GM12878 (cell line): ENCODE measurements at regions not wholly inside any gene's neighbourhood (a gene's known extent, or its start where the extent isn't known, plus 50 kb on each side); places are given as distances from the start of the nearest gene placed in this dataset.

Experiments
- CTCF ChIP-seq, 3 experiments: IDR thresholded peaks in 2 of 3; conservative IDR thresholded peaks in 1 of 3; 2 replicates each; pipeline ENCODE4 v1.5.1; 2011; ENCODE audit warnings: low read depth in 3 of 3, low read length in 3 of 3, mild to moderate bottlenecking in 3 of 3, control low read depth in 2 of 3, moderate library complexity in 2 of 3, inconsistent platforms in 1 of 3, mixed read lengths in 1 of 3; ENCODE audit not compliant: control insufficient read depth in 2 of 3, insufficient read depth in 1 of 3; ENCODE audit errors: extremely low read depth in 1 of 3
- USF2 ChIP-seq: IDR thresholded peaks from 2 replicates; pipeline ENCODE4 v1.6.1; 2011; ENCODE audit warnings: low read depth, low read length, improper control_type of control experiment, borderline replicate concordance

- TF ChIP-seq USF2 (no peak), CTCF (IDR thresholded peaks at IDR 0.05 in 2 of 3, conservative IDR thresholded peaks at IDR 0.05 in 1 of 3; ENCODE audit: control insufficient read depth in 2 of 3, extremely low read depth in 1 of 3, insufficient read depth in 1 of 3, low read depth in 3 of 3, low read length in 3 of 3) (no peak)
Measured at GRCh38 chr6:165963750-165964149, 203.9 kb downstream of the TBXT start.
